HG02623 (cell line): ENCODE measurements at regions not wholly inside any gene's neighbourhood (a gene's known extent, or its start where the extent isn't known, plus 50 kb on each side); places are given as distances from the start of the nearest gene placed in this dataset.

Source experiments
- ATAC-seq: cut with Tn5 transposase; IDR thresholded peaks from one replicate; pipeline ENCODE4 v1.9.1; 2021; ENCODE audit warnings: moderate library complexity; ENCODE audit not compliant: unreplicated experiment

GRCh38 chr4:19999775-20000414, 251.8 kb upstream of the SLIT2 start:
- no peak for ATAC-seq

GRCh38 chr4:19999276-19999675, 252.4 kb upstream of the SLIT2 start:
- no peak for ATAC-seq

GRCh38 chr4:19993242-19993641, 258.5 kb upstream of the SLIT2 start:
- ATAC-seq, result no peak

- no peak for ATAC-seq
These were observed 259.1 kb upstream of the SLIT2 start for GRCh38 chr4:19992471-19993093.

- no peak for ATAC-seq
These were observed 264.0 kb upstream of the SLIT2 start for GRCh38 chr4:19987746-19988145.

DNA sequence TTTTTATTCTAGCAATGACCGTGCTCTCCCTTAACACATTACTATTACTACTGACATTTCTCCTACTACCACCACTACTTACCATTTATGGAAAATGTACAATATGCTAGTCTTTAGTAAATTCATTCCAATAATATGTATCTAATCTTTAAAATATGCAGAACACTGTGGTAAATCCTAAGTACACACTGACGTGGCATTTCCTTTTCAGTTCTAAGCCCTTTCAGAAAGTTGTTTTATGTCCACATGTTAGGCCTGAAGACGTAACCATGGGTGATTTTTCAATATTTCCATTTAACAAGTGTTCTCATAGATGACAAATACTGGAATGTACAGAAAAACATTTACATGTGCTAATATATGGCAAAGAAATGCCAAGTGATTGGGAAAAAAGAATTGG, 268.6 kb upstream of the SLIT2 start:
- ATAC-seq, result no peak

- ATAC-seq, result no peak
These were observed 269.1 kb upstream of the SLIT2 start for GRCh38 chr4:19982556-19982955.

- no peak for ATAC-seq
These were observed 279.9 kb upstream of the SLIT2 start for GRCh38 chr4:19971829-19972228.

GRCh38 chr4:19969492-19969891, 282.2 kb upstream of the SLIT2 start:
- no peak for ATAC-seq

GRCh38 chr4:19961091-19961490, 290.6 kb upstream of the SLIT2 start:
- ATAC-seq, result no peak

GRCh38 chr4:19958848-19959247, 292.9 kb upstream of the SLIT2 start:
- no peak for ATAC-seq

- no peak for ATAC-seq
These were observed 304.4 kb upstream of the SLIT2 start for GRCh38 chr4:19947349-19947748.

GRCh38 chr4:19945979-19946380, 305.7 kb upstream of the SLIT2 start:
- no peak for ATAC-seq

- ATAC-seq, result no peak
These were observed 306.2 kb upstream of the SLIT2 start for GRCh38 chr4:19945501-19945900.

- ATAC-seq, result no peak
These were observed 306.9 kb upstream of the SLIT2 start for GRCh38 chr4:19944806-19945205.

GRCh38 chr4:19944251-19944650, 307.5 kb upstream of the SLIT2 start:
- ATAC-seq, result no peak

- ATAC-seq, result no peak
These were observed 310.3 kb upstream of the SLIT2 start for GRCh38 chr4:19941434-19941833.

DNA sequence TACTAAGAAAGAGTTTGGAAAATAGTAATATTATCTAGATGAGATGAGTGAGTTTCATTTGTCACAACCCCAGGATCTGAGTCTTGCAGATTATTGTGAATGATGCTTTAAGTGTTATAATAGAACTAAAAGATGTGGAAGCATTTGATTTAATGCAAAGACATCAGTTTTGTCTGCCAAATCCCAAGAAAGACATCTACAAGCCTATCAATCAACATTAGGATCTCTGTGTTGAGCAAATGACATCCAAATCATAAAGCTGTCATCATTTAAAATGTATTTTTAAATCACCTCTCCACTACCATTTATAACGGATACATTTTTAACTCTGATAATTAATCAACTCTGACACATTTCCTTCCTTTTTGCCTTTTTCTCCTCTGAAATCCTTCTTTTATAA, 310.8 kb upstream of the SLIT2 start:
- ATAC-seq, result no peak

- no peak for ATAC-seq
These were observed 315.2 kb upstream of the SLIT2 start for GRCh38 chr4:19936476-19936875.

GRCh38 chr4:19930742-19931141, 321.0 kb upstream of the SLIT2 start:
- ATAC-seq, result no peak

- ATAC-seq, result no peak
These were observed 324.3 kb upstream of the SLIT2 start for GRCh38 chr4:19927381-19927780.

- ATAC-seq, result no peak
These were observed 326.2 kb upstream of the SLIT2 start for GRCh38 chr4:19925516-19925915.

- no peak for ATAC-seq
These were observed 326.9 kb upstream of the SLIT2 start for GRCh38 chr4:19924761-19925160.
